ENCODE measurements at regions not wholly inside any gene's neighbourhood (a gene's known extent, or its start where the extent isn't known, plus 50 kb on each side); places are given as distances from the start of the nearest gene placed in this dataset.
"Not testable (repeated sequence)": the region's sequence is repeated elsewhere in the genome, so short reads cannot be mapped to it uniquely, and the experiment has no call there.

DNA sequence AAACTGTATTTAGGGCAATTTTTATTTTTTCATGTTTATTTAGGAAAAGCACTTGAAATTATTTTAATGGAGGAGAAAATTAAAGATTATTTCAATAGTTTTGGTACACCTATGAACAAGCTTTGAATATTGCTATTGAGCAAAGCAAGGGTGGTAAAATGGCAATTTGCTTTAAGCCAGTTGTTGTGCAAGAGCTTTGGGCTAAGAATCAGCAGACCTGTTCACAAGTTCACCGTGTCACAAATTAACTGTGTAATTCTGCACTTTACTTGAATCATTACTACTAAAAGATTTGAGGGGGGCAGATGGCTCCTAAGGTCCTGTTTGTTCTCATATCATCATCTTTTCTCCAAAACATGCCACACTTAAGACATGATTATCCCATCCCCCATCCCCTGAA, 238.9 kb upstream of the GBE1 start:
- no peak for DNase-seq

DNA sequence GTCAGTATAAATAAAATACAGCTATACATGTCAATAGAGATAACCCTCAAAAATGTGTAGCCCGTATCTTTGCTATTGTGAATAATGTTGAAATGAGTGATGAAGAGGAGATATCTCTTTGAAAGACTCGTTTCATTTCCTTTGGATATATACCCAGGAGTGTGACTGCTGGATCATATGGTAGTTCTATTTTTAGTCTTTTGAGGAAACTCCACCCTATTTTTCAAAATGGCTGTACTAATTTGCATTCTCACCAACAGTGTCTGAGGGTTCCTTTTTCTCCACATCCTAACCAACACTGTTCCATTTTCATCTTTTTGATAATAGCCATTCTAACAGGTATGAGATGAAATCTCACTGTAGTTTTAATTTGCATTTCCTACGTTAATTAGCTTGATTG, 237.5 kb upstream of the GBE1 start:
- no peak for DNase-seq

DNA sequence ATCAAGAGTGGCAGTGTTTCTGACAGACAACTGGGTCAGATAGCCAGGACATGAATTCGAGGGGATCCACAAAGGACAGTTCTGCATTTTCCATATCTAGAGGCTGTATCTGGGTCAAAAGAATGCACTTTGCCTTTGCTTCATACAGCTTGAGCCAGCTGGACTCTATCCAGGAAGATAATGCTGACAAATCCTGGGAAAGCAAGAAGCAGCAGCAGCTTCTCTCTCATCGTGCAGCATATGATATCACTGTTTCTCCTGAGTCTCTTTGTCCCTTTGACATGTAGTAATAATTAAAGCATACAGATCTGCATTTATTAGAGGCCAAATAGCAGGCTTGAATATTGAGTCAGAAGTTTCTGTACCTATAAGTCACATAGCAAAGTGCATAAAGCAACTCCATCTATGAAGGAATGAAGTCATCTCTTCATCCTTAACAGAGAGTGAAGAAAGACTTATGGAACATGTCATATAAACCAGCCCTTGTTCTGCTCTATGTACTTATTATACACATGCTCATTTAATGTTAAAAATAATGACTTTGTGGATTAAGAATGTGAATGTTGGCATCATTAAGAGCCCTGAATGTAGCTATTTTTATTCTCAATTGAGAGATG, 236.8 kb upstream of the GBE1 start:
- DNase-seq, result no peak

DNA sequence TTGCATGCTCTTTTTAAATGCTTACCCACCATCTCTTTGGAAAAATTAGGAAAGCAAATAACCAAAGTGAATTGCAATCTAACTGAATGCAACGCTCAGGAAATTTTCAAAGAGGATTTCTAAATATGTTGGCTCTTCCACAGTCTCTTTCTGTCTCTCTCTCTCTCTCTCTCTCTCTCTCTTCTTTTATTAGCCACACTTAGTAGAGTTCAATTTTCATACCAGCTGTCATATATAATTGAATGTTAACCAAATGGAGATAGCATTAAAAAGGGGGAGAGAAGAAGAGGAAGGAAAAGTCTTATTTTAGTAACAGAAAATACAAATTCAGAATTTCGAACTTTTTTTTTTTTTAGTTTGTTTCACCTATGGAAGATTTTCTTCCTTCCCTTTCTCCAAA, 235.9 kb upstream of the GBE1 start:
- DNase-seq, result no peak

DNA sequence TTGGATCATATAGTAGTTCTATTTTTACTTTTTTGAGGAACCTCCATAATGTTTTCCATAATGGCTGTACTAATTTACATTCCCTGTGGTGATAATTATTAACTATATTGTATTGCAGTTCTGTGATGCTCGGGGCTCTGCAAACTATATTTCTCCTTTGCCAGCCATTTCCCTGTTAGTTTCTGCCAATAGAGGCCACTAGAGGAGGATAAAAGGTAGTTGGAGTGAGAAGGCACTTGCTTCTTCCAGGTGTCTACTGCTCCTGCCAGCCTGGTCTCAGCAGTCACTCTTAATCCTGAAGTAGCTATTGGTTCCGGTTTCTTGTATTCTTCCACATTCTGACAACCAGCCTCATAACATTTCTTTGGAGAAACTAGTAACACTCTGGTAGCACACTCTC, 233.9 kb upstream of the GBE1 start:
- no peak for DNase-seq

DNA sequence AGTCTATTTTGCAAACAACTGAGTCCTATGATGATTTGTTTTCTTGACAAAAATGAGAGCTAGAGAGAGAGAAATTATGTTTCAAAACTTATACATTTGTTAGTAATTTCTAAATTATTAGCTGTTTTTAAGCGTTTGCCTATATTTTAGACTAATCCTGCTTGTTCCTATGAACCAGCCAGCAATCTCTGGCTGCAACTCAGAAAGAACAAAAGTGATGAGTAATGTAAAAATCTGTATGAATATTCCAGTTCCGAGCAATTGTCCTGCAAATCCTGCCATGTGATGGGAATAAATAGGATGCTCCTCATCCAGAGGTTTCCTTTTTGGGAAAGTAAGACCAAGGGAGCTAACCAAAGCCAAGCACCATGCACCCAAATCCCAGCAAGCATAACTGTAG, 228.3 kb upstream of the GBE1 start:
- no peak for DNase-seq

DNA sequence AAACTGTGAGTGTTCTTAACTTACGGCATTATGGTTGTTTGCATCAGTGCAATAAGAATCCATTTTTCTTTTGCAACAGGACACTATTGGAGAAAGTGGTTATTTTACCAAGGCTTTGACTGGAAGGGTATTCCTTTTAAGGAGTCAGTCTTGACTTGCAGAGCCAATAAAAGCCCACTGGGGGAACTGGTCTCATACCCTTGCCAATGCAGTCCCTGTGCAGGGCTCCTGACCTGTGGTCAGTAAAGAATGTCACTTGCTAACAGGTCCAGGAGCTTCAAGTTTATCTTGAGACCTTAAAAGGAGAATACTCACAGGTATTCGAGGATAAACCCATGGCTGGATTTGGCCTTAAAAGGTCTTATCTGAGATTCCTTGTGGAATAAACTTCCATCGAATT, 227.8 kb upstream of the GBE1 start:
- no peak for DNase-seq

DNA sequence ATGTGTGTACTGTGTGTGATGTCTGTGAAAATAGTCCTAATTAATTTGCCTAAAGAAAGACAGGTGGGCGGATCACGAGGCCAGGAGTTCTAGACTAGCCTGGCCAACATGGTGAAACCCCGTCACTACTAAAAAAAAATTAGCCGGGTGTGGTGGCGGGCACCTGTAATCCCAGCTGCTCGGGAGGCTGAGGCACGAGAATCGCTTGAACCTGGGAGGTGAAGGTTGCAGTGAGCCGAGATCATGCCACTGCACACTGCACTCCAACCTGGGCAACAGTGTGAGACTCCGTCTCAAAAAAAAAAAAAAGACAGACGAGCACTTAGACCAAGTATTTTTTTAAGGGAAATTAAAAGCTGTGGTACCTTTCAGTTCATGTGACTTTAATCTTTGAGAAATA, 226.0 kb upstream of the GBE1 start:
- DNase-seq, result not testable (repeated sequence)

DNA sequence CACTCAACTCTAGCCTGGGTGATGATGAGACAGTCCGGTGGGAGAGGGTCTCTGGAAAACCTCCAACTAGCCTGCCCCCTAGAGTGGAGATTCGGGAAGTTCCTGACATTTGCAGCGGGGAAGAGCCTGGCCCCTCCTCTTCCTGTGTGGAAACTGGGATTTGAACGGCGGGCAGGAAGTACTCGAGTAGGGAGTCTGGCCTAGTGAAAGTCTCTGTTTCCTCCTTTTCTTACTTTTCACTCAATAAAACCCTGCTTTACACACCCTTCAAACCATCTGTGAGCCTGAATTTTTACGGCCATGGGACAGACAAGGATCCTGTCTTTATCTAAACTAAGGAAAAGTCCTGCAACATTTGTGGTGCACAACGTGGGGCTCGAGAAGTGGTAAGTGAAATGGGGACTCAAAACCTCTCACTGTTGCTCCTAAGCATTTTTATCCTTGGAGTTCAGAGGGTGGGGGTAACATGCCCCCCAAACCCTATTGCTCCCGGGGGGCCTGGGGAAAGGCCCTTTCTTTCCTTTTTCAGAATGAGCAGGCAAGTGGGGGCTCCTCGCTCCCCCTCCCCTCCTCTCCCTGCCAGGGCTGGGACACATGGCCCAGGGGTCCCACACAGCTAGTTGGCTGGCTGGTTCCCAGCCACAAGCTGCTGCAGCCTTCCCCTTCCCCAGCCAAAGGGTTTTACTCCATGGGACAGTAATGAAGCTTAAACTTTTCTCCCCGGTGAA, 224.7 kb upstream of the GBE1 start:
- no peak for DNase-seq

DNA sequence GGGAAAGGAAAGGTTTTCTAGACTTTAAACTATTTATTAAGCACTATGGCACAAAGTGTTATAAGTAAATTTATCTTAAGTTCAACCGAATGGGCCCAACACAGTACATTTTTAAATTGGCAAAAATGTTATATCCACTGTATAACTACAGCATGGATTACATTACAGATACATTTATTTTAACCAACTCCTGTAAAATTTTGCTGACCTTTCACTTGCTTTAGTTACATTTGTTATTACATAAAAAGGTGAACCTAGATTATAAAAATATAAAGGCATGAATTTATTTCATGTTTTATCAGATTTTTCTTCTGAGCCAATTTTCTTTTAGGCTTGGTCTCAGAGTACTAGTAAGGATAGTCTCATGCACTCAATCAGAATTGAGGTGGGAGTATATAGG, 221.9 kb upstream of the GBE1 start:
- DNase-seq, result no peak

DNA sequence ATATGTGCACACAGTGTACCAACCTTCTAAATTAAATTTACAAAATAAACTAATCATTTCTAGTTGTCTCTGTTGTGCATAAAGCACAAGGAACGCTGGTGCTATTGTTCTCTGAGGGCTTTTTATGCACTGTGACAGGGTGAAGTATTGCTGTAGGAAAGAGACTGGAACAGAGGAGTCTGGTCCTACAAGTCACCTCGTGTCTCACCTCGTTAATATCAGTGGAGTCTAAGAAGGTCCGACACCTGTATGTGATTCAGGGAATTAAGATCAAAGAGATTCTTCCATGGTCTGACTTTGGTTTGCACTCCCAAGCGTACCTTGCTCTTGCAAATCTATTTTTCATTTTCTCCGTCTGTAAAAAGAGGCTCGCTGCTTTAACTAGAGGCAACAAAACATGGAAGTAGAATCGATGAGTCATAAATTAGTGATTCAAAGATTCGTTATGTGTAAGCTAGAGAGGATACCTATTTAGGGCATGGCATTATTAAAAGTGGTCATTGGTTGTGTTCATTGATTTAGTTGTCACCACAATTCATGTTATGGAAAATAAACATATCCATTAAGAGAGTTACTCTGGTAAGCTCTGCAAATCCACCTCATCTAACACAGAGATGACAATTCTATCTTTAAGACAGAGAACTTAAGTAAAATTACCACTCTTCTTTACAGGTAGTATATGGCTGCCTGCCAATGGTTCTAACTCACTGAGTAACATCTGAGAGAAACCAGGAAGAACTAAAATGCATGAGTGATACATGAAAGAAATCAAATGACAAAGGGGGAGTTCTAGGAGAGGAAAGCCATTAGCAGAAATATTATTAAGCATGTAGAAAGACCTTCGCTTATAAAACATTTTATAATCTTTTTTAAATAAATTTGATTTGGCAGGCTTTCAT, 219.4 kb upstream of the GBE1 start:
- no peak for DNase-seq

DNA sequence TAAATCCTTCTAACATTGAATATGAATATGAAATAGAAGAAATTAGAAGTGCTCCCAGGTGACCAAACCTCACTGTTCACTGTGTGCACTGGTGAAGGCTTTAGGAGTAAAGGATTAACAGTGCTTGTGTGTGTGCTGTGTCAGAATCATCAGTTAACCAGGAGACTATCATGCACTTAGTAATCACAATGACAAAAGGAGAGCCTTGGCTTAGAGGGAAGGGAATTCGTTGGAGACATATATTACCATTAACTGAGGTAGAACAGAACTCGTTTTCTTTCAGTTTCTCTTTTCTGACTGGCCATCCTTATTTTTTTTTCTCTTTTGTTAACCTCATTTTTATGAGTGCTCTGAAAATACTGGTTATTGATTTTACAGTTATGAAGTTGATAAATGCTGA, 213.3 kb upstream of the GBE1 start:
- DNase-seq, result no peak

DNA sequence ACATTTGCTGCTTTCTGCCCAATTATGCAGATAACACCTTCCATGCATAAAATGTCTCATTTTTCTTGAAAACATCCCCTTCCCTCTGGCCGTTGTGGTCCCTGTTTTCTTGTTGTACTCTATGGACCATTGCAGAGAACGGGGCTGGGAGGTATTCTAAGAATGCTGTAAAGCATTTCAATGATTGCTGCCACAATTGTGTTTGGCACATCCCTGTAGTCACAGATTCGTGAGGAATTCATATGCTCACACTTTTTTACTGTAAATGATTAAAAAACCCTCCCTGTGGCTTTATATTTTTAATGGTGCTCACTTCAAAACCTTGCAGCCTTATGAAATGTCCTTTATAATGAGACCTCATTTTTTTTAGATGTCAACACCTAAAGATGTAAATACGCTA, 207.2 kb upstream of the GBE1 start:
- DNase-seq, result no peak

DNA sequence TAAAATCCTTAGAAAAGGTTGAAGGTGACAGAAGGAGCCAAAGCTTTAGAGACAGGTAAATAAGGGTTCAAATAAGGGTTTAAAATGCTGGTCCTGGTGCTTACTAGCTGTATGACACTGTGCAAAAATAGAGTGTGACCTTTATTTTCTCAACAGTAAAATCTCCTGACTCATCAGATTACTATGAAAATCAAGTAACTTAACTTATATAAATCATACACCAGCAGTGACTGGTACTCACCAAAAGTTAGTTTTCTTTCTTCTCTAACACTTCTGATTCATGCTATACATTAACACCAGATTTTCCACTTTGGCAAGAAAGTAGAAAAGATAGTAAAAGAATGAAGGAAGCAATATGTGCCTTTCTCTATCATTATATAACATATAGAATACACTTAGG, 205.9 kb upstream of the GBE1 start:
- no peak for DNase-seq

DNA sequence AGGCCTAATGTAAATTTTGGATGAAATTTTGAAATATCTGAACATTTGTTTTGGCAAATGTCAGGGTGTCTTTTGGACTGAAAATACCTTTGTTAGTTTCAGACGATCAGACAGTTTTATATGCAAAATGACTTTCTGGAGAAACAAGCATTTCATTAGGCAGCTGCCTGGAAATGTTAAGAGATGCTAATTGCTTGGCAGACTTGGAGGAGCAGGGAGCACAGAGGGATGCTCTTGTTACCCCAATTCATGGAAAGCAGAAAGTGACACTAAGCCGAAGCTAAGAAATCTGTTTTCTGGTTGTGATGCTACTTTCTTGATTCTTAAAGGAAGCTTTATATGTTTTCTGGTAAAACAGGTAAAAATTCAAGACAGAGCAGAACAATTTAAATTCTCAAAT, 204.3 kb upstream of the GBE1 start:
- DNase-seq, result no peak

DNA sequence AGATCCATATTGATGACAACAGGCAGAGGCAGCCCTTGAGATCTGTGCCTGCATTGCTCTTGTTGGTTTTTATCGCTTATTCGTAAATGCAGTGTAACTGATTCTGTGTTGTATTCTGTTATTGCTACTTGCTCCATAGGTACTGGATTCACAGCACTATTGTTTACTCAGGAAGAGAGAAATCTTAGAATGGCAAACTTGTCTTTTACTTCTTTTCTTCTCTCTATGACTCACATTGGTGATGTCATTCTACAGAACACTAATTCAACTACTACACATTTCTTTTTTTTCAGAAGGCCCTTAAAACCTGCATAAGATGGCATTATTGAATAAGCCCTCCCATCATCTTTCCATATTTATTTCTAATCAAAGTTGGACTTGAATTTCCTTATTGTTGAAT, 201.0 kb upstream of the GBE1 start:
- DNase-seq, result no peak

DNA sequence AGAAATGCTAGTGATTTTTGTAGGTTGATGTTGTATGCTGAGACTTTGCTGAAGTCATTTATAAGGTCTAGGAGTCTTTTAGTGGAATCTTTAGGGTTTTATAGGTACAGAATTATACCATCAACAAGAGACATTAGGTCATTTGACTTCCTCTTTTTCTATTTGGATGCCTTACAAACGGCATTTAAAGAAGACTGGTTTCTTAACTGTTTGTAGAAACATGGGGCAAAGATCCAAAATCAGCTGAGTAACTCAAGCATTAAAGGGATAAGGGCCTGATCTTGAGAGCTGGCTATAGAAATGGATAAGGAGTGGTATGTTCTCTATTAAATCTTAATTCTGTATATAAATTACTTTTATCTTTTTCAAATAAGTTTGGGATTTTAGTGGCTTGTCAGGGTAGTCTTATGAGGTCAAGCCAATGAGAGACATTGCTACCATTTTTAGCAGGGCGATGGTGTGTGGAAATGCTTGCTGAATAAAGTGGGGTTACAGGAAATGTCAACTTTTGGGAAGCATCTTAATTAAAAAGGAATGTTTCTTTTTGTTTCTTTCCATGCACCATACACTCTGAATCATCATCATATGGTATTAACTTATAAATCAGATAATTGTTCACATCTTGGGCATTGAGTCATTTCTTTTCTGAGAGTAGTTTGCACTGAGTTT, 197.7 kb upstream of the GBE1 start:
- DNase-seq, result no peak

DNA sequence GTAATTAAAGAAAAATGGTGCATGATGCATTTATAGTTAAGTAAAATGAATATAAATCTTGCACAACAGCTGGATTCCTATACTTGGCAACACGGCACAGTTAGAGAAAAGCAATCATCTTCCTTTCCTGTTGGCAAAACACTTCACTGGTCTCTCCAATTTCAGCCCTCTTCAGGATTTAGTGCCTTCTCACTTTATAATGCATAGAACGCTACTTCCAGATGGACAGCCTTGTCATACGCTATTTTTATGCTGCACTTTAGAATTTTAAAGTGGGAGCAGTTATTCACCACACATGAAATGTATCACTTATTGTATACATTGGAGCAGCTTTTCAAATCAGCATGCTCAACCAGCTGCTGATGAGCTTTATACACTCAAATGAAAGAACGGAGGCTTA, 194.4 kb upstream of the GBE1 start:
- DNase-seq, result no peak

DNA sequence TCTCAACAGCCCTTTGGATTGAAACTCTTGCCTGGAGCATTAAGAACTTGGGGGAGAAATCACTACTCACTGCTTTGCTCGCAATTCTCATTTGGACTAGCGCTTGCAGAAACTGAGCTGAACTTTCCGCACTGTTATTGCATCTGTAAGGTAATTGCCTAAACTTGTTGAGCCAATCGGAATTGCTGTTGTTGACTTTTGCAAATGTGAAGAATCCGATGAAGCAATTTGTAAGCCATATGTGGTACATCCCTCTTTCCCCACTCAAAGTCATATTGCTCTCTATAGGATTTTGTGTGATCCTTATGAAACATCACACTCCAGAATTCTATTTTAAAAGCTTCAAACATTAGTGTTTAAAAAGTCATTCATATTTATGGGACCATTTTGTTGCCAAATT, 191.7 kb upstream of the GBE1 start:
- DNase-seq, result no peak

DNA sequence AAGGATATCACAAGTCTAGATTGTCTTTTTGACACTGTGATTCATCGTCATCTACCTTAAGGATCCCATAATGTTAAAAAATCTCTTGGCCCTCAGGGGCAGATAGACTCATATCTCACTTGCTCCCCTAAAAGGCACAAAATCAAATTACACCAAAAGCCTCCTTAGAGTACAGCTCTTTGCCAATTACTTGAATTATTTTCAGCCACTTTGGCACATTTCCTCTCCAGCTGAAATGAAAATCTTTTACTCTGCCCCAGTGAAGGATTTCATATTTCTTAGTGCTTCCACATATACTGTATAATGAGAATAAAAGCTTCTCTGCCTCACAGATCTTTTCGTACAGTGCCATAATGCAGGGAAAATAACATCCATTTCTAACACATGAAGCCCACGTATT, 190.7 kb upstream of the GBE1 start:
- no peak for DNase-seq

DNA sequence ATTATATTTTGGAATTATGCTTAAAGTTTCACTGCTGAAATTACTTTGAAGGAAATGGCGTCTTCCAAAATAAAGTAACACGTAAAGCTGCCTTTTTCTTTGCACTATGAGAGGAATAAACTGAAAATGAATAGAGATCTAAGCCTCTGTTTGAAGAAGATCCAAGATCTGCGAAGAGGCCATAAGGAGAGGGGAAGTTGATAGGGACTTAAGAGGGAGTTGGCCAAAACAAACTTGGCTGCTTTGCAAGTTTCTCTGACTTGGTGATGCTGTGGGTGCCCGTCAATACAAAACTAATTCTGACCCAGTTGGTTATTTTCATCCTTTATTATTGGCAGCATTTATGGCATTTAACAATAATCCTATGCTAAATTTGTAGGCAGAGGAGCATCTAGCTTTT, 190.2 kb upstream of the GBE1 start:
- no peak for DNase-seq

DNA sequence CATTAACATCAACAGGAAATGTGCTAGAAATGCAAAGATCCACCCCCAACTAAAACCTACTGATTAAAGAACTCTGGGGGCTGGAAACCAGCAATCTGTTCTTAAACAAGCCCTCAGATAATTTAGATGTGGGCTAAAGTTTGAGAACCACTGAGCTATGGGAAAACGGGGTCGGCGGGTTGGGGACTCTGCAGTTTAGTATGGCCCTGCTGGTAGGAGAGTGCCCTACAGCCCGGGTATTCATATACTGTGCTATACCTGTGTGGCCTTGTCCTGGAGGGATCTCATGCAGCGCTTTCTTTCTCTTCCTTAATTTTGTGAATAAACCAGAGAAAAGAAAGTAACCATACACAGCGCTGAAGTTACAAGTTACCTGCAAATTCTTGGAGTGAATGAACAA, 189.7 kb upstream of the GBE1 start:
- no peak for DNase-seq

DNA sequence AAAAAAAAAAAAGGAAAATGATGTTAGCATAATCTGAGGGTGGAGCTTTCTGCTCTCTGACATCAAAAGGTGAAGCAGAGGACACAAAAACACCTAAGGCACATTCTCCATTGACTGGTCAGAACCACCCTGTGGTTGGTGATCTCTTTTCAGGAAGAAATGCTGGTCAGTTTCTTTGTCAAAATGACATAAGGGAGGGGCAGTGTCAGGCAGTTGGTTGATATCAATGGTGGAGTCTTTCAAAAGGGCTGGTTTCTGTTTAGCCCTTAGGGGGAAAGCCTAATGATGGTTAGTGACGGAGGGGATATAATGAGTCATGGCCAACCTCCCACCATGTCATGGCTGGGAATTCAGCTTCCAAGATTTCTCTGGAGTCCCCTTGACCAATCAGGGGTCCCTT, 185.9 kb upstream of the GBE1 start:
- no peak for DNase-seq

DNA sequence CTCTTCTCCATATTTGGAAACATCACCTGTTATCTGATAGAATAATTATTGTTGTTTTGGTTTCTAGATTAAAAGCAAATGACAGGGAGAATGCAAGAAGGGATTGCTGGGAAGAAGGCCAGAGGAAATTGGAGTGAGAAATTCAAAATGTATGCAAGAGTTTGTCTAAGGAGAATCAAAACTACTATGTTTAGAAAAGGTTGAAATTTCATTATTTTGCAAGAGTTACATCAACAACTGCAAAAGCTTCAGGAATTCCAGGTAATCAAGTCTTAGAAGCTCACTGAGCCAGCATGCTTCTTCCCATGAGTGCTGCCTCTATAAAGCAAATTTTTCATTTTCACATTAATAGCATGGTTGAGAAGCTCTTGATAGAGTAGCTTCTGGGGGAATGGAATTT, 177.2 kb upstream of the GBE1 start:
- no peak for DNase-seq
